Uterus (tissue), 3 donors: ENCODE measurements at regions not wholly inside any gene's neighbourhood (a gene's known extent, or its start where the extent isn't known, plus 50 kb on each side); places are given as distances from the start of the nearest gene placed in this dataset.

Experiments used
- DNase-seq, 2 donors: peaks; one replicate each; pipeline ENCODE4 v3.0.0-alpha.2; 2019 to 2020
- H3K27ac ChIP-seq, 2 donors: fragments of 200-600 bp; sonication (generic); 1 replicate in 1 of 2; 2 replicates in 1 of 2; pipeline ENCODE4 v1.5.1; 2016 to 2018
- H3K27me3 ChIP-seq, 2 donors: fragments of 200-600 bp; sonication (generic); one replicate each; pipeline ENCODE4 v1.5.1; 2018 to 2019; ENCODE audit warnings: control low read depth in 1 of 2
- H3K36me3 ChIP-seq, 2 donors: fragments of 200-600 bp; sonication (generic); one replicate each; pipeline ENCODE4 v1.5.1; 2019; ENCODE audit warnings: control low read depth in 1 of 2
- H3K4me1 ChIP-seq, 2 donors: fragments of 200-600 bp; sonication (generic); one replicate each; pipeline ENCODE4 v1.5.1; 2018 to 2019; ENCODE audit warnings: control low read depth in 1 of 2
- H3K4me3 ChIP-seq, 2 donors: fragments of 200-600 bp; sonication (generic); 1 replicate in 1 of 2; 2 replicates in 1 of 2; pipeline ENCODE4 v1.5.1; 2018 to 2019; ENCODE audit warnings: mild to moderate bottlenecking in 1 of 2
- H3K9me3 ChIP-seq, 2 donors: fragments of 200-600 bp; sonication (generic); one replicate each; pipeline ENCODE4 v1.5.1; 2019; ENCODE audit warnings: control low read depth in 1 of 2
- CTCF ChIP-seq, 4 experiments: fragments of 200-600 bp in 2 of 4; fragments of 450-650 bp in 2 of 4; sonication (generic) in 2 of 4; IDR thresholded peaks; one replicate each; pipeline ENCODE4 v1.5.1; 2016 to 2019; ENCODE audit warnings: antibody characterized with exemption in 4 of 4, mild to moderate bottlenecking in 2 of 4, moderate library complexity in 1 of 4
- POLR2A ChIP-seq, 2 donors: fragments of 450-650 bp; IDR thresholded peaks; one replicate each; pipeline ENCODE4 v1.6.1; 2016; ENCODE audit warnings: antibody characterized with exemption in 2 of 2, mild to moderate bottlenecking in 1 of 2, moderate library complexity in 1 of 2
- intact Hi-C: fragments of 100-400 bp; cut with DNase I; formaldehyde crosslinking; loops from one replicate; pipeline ENCODE4 v1.15.1; 2023; ENCODE audit warnings: low total_unique reads
- donor health status: DM: yes; HTN: yes; CAD: no.

GRCh38 chr5:38766151-38766550, 79.7 kb upstream of the OSMR start:
- no peaks in the 10 kb centered on the region for H3K27me3 ChIP-seq
- H3K9me3 ChIP-seq = no peaks in the 10 kb centered on the region
- DNase-seq = no peak
- intact Hi-C loops = no loop called here
- no peak for TF ChIP-seq CTCF (IDR thresholded peaks at IDR 0.05)
- TF ChIP-seq POLR2A (IDR thresholded peaks at IDR 0.05) = no peak
- H3K4me1 ChIP-seq = no peaks in the 10 kb centered on the region
- no peaks in the 10 kb centered on the region for H3K36me3 ChIP-seq
- no peak overlapping the region for H3K4me3 ChIP-seq
- no peak overlapping the region for H3K27ac ChIP-seq

GRCh38 chr5:38768412-38769211, 77.2 kb upstream of the OSMR start:
- no peaks in the 10 kb centered on the region for H3K9me3 ChIP-seq
- no peak for DNase-seq
- no peak for TF ChIP-seq POLR2A (IDR thresholded peaks at IDR 0.05)
- H3K4me3 ChIP-seq = no peak overlapping the region
- H3K4me1 ChIP-seq = no peaks in the 10 kb centered on the region
- intact Hi-C loops = no loop called here
- no peaks in the 10 kb centered on the region for H3K36me3 ChIP-seq
- H3K27ac ChIP-seq = no peak overlapping the region
- no peaks in the 10 kb centered on the region for H3K27me3 ChIP-seq

GRCh38 chr5:38772471-38772870, 73.3 kb upstream of the OSMR start:
- Histone ChIP-seq H3K27ac (no peak overlapping the region), H3K9me3 (no peaks in the 10 kb centered on the region), H3K27me3 (no peaks in the 10 kb centered on the region), H3K4me1 (no peaks in the 10 kb centered on the region), H3K36me3 (no peaks in the 10 kb centered on the region), H3K4me3 (no peak overlapping the region)
- intact Hi-C loops = no loop called here
- no peak for DNase-seq
- TF ChIP-seq POLR2A (IDR thresholded peaks at IDR 0.05) (no peak), CTCF (IDR thresholded peaks at IDR 0.05) (no peak)

GRCh38 chr5:38775218-38775840, 70.5 kb upstream of the OSMR start:
- Histone ChIP-seq H3K36me3 (no peaks in the 10 kb centered on the region), H3K4me3 (no peak overlapping the region), H3K27me3 (no peaks in the 10 kb centered on the region), H3K4me1 (no peaks in the 10 kb centered on the region), H3K9me3 (no peaks in the 10 kb centered on the region), H3K27ac (no peak overlapping the region)
- no peak for TF ChIP-seq POLR2A (IDR thresholded peaks at IDR 0.05)
- no peak for TF ChIP-seq CTCF (IDR thresholded peaks at IDR 0.05)
- DNase-seq = no peak
- intact Hi-C loops = no loop called here

- no peak for DNase-seq
- peak overlapping the region in 1 of 2 donors; percentile 26 for H3K27ac ChIP-seq
Observed at GRCh38 chr5:38776149-38776896, 69.5 kb upstream of the OSMR start.

More at GRCh38 chr5:38776149-38776896, 69.5 kb upstream of the OSMR start:
- Histone ChIP-seq H3K4me1 (no peaks in the 10 kb centered on the region), H3K9me3 (no peaks in the 10 kb centered on the region), H3K36me3 (no peaks in the 10 kb centered on the region), H3K27me3 (no peaks in the 10 kb centered on the region), H3K4me3 (no peak overlapping the region)
- TF ChIP-seq CTCF (IDR thresholded peaks at IDR 0.05) (no peak), POLR2A (IDR thresholded peaks at IDR 0.05) (no peak)
- intact Hi-C loops = no loop called here
